Natural killer cell (primary cell): ENCODE measurements at regions not wholly inside any gene's neighbourhood (a gene's known extent, or its start where the extent isn't known, plus 50 kb on each side); places are given as distances from the start of the nearest gene placed in this dataset.

ENCODE experiments used
- ATAC-seq, 3 donors: fragments of 150-1000 bp in 2 of 3; fragments of 200-7000 bp in 1 of 3; cut with Tn5 transposase; 1 replicate in 1 of 3; 2 replicates in 2 of 3; pipeline ENCODE4 v1.10.0; 2021; ENCODE audit warnings: mild to moderate bottlenecking in 2 of 3, moderate library complexity in 2 of 3
- DNase-seq, 2 donors: peaks; one replicate each; pipeline versions ENCODE4 v3.0.0 to v3.0.0-alpha.2; 2013 to 2021; ENCODE audit warnings: mixed read lengths in 1 of 2
- H3K27ac ChIP-seq: one replicate; pipeline ENCODE4 v1.5.1; 2013; ENCODE audit warnings: mild to moderate bottlenecking, low read length
- H3K27me3 ChIP-seq: one replicate; pipeline ENCODE4 v1.6.1; 2013; ENCODE audit warnings: low read length; ENCODE audit not compliant: control insufficient read depth, insufficient read depth
- H3K36me3 ChIP-seq: one replicate; pipeline ENCODE4 v1.6.1; 2013; ENCODE audit warnings: low read length; ENCODE audit not compliant: control insufficient read depth, insufficient read depth
- H3K4me1 ChIP-seq: one replicate; pipeline ENCODE4 v1.6.1; 2013; ENCODE audit warnings: low read length; ENCODE audit not compliant: control insufficient read depth, insufficient read depth
- H3K4me3 ChIP-seq: one replicate; pipeline ENCODE4 v1.5.1; 2013; ENCODE audit warnings: low read length
- H3K9me3 ChIP-seq: one replicate; pipeline ENCODE4 v1.6.1; 2013; ENCODE audit warnings: low read length; ENCODE audit not compliant: control insufficient read depth, insufficient read depth
- H3K27ac Mint-ChIP-seq, 2 donors: one replicate each; pipeline ENCODE4 v1.8.0; 2022; ENCODE audit warnings: mild to moderate bottlenecking in 2 of 2, mixed read lengths in 2 of 2, moderate library complexity in 1 of 2
- H3K27me3 Mint-ChIP-seq, 2 donors: one replicate each; pipeline ENCODE4 v1.8.0; 2022; ENCODE audit warnings: low read depth in 2 of 2, mixed read lengths in 2 of 2
- H3K36me3 Mint-ChIP-seq: one replicate; pipeline ENCODE4 v1.8.0; 2022; ENCODE audit warnings: mixed read lengths
- H3K4me1 Mint-ChIP-seq, 2 donors: one replicate each; pipeline ENCODE4 v1.8.0; 2022; ENCODE audit warnings: mixed read lengths in 2 of 2
- H3K4me3 Mint-ChIP-seq: one replicate; pipeline ENCODE4 v1.8.0; 2022; ENCODE audit warnings: mild to moderate bottlenecking, moderate library complexity, mixed read lengths
- H3K9me3 Mint-ChIP-seq, 2 donors: one replicate each; pipeline ENCODE4 v1.8.0; 2022; ENCODE audit warnings: mixed read lengths in 2 of 2
- WGBS: methylation state at CpG from one replicate; pipeline ENCODE4 v1.1.7; 2013; ENCODE audit warnings: missing lambda C conversion rate; ENCODE audit not compliant: insufficient coverage; 5-methylcytosine and 5-hydroxymethylcytosine counted together
- intact Hi-C: fragments of 100-400 bp; cut with micrococcal nuclease; formaldehyde crosslinking; loops from one replicate; pipeline ENCODE4 v1.14.2; 2022
- TF ChIP-seq, protein P1 (sequence below): fragments of 200-600 bp; IDR thresholded peaks from one replicate; pipeline ENCODE4 v1.8.0; 2022; ENCODE audit warnings: antibody characterized with exemption

- H3K4me1 ChIP-seq: no peaks in the 10 kb centered on the region
- no peaks in the 10 kb centered on the region for H3K27me3 ChIP-seq
- no peaks in the 10 kb centered on the region for H3K9me3 ChIP-seq
- ATAC-seq (no peak), DNase-seq (no peak)
- no peak overlapping the region for H3K4me3 ChIP-seq
- Mint-ChIP-seq H3K4me3 (no peak overlapping the region), H3K36me3 (no peaks in the 10 kb centered on the region), H3K27me3 (no peaks in the 10 kb centered on the region), H3K4me1 (no peaks in the 10 kb centered on the region), H3K27ac (no peak overlapping the region), H3K9me3 (peaks cover 9% of the 10 kb centered on the region in 2 donors)
- no peak overlapping the region for H3K27ac ChIP-seq
- intact Hi-C loops: no loop called here
- 92% methylated on average over 5 of the region's 5 CpGs for WGBS
- no peaks in the 10 kb centered on the region for H3K36me3 ChIP-seq
- TF ChIP-seq, protein P1, sequence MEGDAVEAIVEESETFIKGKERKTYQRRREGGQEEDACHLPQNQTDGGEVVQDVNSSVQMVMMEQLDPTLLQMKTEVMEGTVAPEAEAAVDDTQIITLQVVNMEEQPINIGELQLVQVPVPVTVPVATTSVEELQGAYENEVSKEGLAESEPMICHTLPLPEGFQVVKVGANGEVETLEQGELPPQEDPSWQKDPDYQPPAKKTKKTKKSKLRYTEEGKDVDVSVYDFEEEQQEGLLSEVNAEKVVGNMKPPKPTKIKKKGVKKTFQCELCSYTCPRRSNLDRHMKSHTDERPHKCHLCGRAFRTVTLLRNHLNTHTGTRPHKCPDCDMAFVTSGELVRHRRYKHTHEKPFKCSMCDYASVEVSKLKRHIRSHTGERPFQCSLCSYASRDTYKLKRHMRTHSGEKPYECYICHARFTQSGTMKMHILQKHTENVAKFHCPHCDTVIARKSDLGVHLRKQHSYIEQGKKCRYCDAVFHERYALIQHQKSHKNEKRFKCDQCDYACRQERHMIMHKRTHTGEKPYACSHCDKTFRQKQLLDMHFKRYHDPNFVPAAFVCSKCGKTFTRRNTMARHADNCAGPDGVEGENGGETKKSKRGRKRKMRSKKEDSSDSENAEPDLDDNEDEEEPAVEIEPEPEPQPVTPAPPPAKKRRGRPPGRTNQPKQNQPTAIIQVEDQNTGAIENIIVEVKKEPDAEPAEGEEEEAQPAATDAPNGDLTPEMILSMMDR: no peak
Measured at GRCh38 chr1:83095570-83095969, 903.4 kb downstream of the TTLL7 start.

DNA sequence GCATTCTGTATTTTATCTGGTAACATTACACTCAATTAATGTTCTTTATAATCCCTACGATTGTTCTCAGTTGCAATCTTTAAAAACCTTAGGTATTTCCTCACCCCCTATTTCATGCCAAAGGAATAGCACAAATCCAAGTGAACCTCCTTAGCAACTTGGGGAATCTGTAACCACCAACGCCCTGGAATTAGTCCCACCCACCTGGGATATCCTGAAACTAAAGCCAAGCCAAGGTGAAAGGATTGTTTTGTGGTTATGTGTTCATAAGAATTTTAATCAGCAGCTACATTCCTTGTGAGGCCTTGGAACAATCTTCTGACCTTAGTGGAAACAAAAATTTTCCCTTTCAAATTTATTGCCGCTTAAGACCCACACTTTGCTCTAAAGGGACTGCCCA, 908.7 kb downstream of the TTLL7 start:
- no peak overlapping the region for H3K27ac Mint-ChIP-seq
- no peak overlapping the region for H3K4me3 Mint-ChIP-seq
- DNase-seq: no peak
- Histone ChIP-seq H3K9me3 (no peaks in the 10 kb centered on the region), H3K27me3 (no peaks in the 10 kb centered on the region), H3K27ac (no peak overlapping the region), H3K4me3 (no peak overlapping the region), H3K4me1 (no peaks in the 10 kb centered on the region), H3K36me3 (no peaks in the 10 kb centered on the region)
- no peak for ATAC-seq
- TF ChIP-seq, protein P1: no peak
- no peaks in the 10 kb centered on the region for H3K36me3 Mint-ChIP-seq
- WGBS: 81% methylated on average over 3 of the region's 3 CpGs
- H3K9me3 Mint-ChIP-seq: peaks cover 3 to 7% of the 10 kb centered on the region in 2 donors
- no peaks in the 10 kb centered on the region for H3K27me3 Mint-ChIP-seq
- H3K4me1 Mint-ChIP-seq: no peaks in the 10 kb centered on the region
- intact Hi-C loops: no loop called here

DNA sequence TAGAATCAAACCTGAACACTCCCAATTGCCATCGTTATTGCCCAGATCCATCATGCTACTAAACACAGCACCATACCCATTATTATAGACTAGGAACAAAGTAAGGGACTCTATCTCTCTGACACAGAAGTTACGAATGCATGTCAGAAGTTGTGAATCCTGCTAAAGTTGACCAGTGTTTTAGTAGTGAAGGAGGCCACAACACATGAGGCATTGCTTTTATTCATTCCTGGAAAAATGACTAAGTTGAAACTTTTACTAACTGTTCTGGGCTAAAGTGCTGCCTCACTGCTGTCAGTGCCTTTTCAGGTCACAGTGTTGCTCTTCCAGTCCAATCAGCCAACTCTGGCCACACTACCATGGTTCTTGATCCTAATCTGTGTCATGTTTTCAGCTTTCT, 911.1 kb downstream of the TTLL7 start:
- WGBS: 72% methylated on average over 2 of the region's 2 CpGs
- no peaks in the 10 kb centered on the region for H3K27me3 Mint-ChIP-seq
- no peaks in the 10 kb centered on the region for H3K27me3 ChIP-seq
- H3K36me3 ChIP-seq: no peaks in the 10 kb centered on the region
- H3K4me3 Mint-ChIP-seq: no peak overlapping the region
- no peak overlapping the region for H3K27ac Mint-ChIP-seq
- H3K4me1 Mint-ChIP-seq: no peaks in the 10 kb centered on the region
- TF ChIP-seq, protein P1: no peak
- no peak overlapping the region for H3K4me3 ChIP-seq
- DNase-seq: no peak
- no peaks in the 10 kb centered on the region for H3K9me3 ChIP-seq
- intact Hi-C loops: no loop called here
- no peaks in the 10 kb centered on the region for H3K36me3 Mint-ChIP-seq
- no peaks in the 10 kb centered on the region for H3K4me1 ChIP-seq
- peaks cover 3% of the 10 kb centered on the region in 2 donors for H3K9me3 Mint-ChIP-seq
- no peak for ATAC-seq
- no peak overlapping the region for H3K27ac ChIP-seq

GRCh38 chr1:83086986-83087512, 911.9 kb downstream of the TTLL7 start:
- H3K36me3 Mint-ChIP-seq: no peaks in the 10 kb centered on the region
- WGBS: 97% methylated on average over 6 of the region's 6 CpGs

More at GRCh38 chr1:83086986-83087512, 911.9 kb downstream of the TTLL7 start:
- H3K4me1 Mint-ChIP-seq: no peaks in the 10 kb centered on the region
- no peaks in the 10 kb centered on the region for H3K9me3 ChIP-seq
- no peak overlapping the region for H3K27ac Mint-ChIP-seq
- DNase-seq (no peak), ATAC-seq (no peak)
- H3K9me3 Mint-ChIP-seq: peaks cover under 1 to 3% of the 10 kb centered on the region in 2 donors
- no peaks in the 10 kb centered on the region for H3K27me3 Mint-ChIP-seq
- TF ChIP-seq, protein P1: no peak
- no peaks in the 10 kb centered on the region for H3K36me3 ChIP-seq
- H3K27ac ChIP-seq: no peak overlapping the region
- H3K4me1 ChIP-seq: no peaks in the 10 kb centered on the region
- H3K27me3 ChIP-seq: no peaks in the 10 kb centered on the region
- H3K4me3 Mint-ChIP-seq: no peak overlapping the region
- intact Hi-C loops: no loop called here
- H3K4me3 ChIP-seq: no peak overlapping the region
